GM18519 (cell line): ENCODE measurements at regions not wholly inside any gene's neighbourhood (a gene's known extent, or its start where the extent isn't known, plus 50 kb on each side); places are given as distances from the start of the nearest gene placed in this dataset.
"Not testable (repeated sequence)": the region's sequence is repeated elsewhere in the genome, so short reads cannot be mapped to it uniquely, and the experiment has no call there.

Experiments used
- ATAC-seq: cut with Tn5 transposase; IDR thresholded peaks from one replicate; pipeline ENCODE4 v1.9.1; 2021; ENCODE audit warnings: mild to moderate bottlenecking, moderate library complexity; ENCODE audit not compliant: unreplicated experiment, low FRiP score

- no peak for ATAC-seq
These were observed 336.5 kb upstream of the ZNF804A start for GRCh38 chr2:184261818-184262217.

DNA sequence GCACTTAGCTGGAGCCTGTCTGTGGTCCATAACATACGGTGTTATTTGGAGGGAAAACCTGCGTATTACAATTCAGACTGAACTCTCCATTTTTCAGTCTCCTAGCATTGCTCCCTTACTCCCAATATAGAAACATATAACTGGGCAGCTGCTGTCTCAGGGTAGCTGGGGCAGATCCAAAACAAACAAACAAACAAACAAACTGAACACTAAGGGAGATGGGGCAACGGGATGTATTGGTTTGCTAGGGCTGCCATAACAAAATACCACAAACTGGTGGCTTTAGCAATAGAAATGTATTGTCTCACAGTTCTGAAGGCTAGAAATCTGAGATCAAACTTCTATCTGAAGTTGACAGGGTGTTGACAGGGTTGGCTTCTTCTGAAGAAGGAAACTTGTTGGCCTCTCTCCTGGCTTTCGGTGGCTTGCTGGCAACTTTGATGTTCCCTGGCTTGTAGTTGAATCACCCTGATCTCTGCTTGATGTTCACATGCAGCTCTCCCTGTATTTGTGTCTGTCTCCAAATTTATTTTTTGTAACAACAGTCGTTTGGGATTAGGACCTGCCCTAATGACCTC lies 329.3 kb upstream of the ZNF804A start:
- no peak for ATAC-seq

- no peak for ATAC-seq
These were observed 327.7 kb upstream of the ZNF804A start for GRCh38 chr2:184270660-184271059.

DNA sequence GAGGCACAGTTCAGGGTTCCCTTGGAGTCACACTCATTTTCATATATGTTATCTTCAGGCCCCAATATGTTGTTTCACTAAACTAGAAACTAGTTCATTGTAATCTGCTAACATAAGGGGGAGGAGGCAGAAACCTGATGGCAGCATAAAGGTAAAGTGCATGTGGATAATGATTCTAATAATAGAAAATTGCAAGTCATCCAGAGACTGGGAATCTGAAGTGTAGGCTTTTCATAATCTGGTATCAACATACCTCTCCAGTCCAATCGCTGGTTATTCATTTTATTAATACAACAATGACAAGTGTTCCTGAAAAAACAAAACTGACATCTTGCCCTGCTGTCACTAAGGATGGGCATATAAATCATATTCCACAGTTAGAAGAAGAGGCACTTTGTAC lies 326.3 kb upstream of the ZNF804A start:
- no peak for ATAC-seq

DNA sequence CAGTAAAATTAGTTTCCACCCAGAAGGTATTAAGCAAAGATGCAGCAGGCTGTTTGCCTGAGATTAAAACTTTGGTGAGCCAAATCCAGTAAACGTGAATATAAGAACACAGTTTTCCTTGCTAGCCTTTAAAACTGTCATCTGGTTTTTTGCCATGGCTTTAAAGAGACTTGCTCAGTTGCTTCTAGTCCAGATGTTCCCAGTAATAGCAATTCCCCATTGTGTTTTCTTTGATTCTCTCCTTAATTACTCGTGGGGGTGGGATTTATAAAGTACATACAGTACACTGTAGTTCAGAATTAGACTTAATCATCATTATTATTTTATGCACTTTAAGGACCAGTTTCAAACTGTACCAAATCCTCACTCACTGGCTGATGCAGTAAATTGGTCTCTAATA lies 303.5 kb upstream of the ZNF804A start:
- ATAC-seq = no peak

GRCh38 chr2:184297085-184297484 lies 301.2 kb upstream of the ZNF804A start:
- ATAC-seq = no peak

- no peak for ATAC-seq
These were observed 295.8 kb upstream of the ZNF804A start for GRCh38 chr2:184302506-184302905.

DNA sequence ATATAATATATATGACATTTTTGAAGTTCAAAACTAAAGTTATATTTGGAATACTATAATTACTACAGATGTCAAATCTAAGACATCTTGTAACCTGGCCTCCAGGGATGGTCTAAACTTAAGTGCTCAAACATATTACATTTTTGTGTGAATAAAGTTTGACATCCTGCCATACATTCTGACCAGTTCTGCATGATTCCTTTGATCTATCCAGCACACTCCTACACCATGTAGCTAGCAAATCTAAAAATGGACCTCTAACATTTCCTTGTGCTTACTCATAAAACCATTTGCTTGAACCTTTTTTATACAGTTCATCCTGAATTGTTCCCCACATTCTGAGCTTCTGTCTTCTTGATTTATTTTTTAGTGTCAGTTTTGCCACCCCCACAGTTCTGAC lies 294.3 kb upstream of the ZNF804A start:
- ATAC-seq = no peak

DNA sequence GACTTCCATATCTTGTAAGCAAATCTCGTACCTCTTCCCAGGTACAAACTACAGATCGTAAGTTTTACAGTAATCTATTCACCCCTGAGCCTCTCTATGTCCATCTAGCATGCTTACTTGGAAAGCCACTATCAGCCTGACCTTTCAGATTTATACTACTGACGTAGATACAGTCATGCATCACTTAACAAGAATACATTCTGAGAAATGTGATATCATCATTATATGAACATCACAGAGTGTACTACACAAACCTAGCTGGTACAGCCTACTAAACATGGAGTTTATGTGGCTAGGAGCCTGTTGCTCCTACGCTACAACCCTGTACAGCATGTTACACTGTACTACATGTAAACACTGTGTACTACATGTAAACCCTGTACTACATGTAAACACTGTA lies 293.2 kb upstream of the ZNF804A start:
- no peak for ATAC-seq

- ATAC-seq = no peak
These were observed 289.6 kb upstream of the ZNF804A start for GRCh38 chr2:184308706-184309105.

DNA sequence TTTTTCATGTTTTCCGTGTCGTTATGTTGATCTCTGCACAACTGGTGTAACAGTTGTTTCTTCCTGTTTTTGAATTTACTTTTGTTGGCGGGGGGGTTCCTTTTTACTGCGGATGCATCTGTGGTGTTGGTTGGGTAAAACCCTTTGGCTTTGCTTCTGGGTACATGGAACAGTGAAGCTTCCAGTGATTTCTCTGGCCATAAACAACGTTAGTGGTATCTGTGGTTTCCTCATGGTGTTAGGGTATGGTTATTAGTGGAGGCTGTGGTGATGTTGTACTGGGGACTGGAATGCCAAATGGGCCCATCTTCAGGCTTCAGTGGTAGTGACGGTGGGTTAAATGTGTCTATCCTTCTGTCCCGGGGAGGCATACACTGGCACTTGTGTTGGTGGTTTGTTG lies 285.4 kb upstream of the ZNF804A start:
- ATAC-seq = no peak

- ATAC-seq = no peak
These were observed 283.5 kb upstream of the ZNF804A start for GRCh38 chr2:184314829-184315228.

GRCh38 chr2:184316921-184317320 lies 281.4 kb upstream of the ZNF804A start:
- no peak for ATAC-seq

DNA sequence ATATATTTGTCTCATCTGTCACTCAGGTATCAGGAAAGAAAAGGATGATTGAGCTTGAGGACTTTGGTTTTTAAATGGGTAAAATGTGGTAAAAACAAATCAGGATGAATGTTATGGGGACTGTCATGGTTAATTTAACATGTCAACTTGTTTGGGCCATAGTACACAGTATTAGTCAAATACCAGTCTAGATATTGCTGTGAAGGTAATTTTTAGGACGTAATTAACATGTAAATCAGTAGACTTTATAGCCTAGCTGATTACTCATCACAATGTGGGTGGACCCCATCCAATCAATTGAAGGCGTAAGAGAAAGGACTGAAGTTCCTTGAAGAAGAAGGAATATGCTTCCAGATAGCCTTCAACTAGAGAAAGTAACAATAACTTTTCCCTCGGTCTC lies 275.7 kb upstream of the ZNF804A start:
- no peak for ATAC-seq

- ATAC-seq = no peak
These were observed 272.3 kb upstream of the ZNF804A start for GRCh38 chr2:184326066-184326465.

DNA sequence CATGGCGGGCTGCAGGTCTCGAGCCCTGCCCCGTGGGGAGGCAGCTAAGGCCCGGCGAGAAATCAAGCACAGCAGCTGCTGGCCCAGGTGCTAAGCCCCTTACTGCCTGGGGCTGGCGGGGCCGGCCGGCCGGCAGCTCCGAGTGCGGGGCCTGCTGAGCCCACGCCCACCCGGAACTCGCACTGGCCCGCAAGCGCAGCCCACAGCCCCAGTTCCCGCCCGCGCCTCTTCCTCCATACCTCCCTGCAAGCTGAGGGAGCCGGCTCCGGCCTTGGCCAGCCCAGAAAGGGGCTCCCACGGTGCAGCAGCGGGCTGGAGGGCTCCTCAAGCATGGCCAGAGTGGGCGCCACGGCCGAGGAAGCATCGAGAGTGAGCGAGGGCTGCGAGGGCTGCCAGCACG lies 270.5 kb upstream of the ZNF804A start:
- not testable (repeated sequence) for ATAC-seq

DNA sequence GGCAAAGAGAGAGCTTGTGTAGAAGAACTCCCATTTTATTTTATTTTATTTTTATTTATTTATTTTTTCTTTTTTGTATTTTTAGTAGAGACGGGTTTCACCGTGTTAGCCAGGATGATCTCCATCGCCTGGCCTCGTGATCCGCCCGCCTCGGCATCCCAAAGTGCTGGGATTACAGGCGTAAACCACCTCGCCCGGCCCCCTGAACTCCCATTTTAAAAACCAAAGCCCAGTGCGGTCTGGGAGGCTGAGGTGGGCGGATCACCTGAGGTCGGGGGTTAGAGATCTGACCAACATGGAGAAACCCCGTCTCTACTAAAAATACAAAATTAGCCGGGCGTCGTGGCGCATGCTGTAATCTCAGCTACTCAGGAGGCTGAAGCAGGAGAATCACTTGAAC lies 267.8 kb upstream of the ZNF804A start:
- ATAC-seq = not testable (repeated sequence)

DNA sequence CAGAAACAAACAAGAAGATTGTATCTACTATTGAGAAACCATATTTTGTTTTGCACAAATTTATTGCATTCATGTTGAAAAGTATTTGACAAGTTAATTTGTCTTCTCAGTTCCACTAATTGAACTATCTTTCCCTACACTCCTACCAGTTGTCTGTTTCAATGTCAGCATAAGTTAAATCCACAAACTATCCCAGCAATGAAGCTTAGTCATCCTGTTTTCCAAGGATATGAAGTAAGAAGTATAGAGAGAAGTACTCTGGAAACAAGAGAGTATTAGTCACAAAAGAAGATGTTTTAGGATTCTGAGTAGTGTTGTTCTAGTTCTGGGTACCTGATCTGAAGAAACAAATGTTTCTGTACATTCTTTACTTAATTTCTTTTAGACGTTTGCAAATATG lies 261.6 kb upstream of the ZNF804A start:
- ATAC-seq = no peak

DNA sequence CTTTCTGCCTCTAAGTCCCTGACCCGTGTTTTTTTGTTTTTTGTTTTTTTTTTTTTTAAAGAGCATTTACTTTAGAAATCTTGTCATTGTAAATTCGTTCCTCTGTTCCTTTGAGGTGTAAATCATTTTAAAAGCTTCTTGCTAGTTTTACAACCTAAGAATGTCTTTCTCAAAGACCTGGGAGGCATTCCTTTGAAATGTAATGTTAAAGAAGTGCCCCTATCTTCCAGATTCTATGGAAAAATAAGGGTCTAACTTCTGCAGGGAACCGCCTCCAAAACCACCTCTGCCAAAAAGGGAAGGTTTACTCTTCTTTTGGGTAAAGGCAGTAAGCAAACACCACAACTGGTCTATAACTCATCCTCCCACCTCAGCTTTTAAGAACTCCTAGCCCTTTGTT lies 259.6 kb upstream of the ZNF804A start:
- no peak for ATAC-seq

DNA sequence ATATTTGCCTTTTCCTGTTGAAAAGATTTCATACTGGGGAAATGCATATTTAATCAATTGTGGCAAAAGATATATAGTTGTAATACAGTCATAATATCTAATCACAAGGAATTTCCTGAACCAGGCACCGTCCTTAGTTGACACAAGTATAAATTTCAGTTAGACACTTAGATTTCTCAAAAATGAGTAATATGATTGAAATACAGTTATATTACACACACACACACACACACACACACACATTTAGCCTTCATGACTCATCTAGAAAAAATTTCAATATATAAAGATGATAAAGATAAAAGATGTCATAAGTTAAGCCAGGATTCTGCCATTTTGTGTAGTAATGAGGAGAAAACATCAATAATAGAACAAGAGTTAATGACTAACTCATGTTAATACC lies 258.4 kb upstream of the ZNF804A start:
- no peak for ATAC-seq

DNA sequence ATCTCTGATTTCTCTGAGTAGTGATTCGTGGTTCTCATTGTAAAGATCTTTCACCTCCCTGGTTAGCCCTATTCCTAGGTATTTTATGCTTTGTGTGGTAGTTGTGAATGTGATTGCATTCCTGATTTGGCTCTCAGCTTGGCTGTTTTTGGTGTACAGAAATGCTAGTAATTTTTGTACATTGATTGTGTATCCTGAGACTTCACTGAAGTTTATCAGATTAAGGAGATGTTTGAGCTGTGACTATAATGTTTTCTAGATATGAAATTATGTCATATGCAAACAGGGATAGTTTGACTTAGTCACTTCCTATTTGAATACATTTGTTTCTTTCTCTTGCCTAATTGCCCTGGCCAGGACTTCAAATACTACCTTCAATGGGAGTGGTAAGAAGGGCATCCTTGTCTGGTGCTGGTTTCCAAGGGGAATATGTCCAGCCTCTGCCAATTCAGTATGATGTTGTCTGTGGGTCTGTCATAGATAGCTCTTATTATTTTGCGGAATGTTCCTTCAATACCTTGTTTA lies 251.9 kb upstream of the ZNF804A start:
- ATAC-seq = no peak

DNA sequence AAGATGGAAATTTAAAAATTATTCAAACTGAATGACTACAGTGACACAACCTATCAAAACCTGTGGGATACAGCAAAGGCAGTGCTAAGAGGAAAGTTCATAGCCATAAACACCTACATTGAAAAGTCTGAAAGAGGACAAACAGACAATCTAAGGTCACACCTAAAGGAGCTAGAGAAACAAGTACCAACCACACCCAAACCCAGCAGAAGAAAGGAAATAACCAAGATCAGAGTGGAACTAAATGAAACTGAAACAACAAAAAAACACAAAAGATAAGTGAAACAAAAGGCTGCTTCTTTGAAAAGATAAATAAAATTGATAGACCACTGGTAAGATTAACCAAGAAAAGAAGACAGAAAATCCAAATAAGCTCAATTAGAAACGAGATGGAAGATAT lies 247.2 kb upstream of the ZNF804A start:
- ATAC-seq = no peak

DNA sequence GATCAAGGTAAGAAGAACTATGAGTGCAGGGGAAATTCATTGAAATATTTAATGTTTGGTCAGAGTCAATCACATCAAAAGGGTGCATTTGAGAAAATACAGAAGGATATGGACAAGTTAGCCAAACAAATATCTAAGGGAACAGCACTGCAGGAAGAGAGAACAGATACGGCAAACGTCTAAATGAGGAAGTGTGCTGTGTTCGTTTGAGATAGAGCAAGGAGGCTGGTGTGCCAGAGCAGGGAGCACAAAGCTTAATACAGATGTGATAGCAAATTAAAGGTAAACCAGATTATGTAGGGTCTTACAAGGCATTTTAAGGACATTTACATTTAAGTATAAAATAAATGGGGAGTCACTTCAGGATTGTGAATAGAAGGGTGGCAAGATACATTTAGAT lies 241.3 kb upstream of the ZNF804A start:
- ATAC-seq = no peak
